ENCODE measurements at regions not wholly inside any gene's neighbourhood (a gene's known extent, or its start where the extent isn't known, plus 50 kb on each side); places are given as distances from the start of the nearest gene placed in this dataset.

- no peak for TF ChIP-seq E2F8 (IDR thresholded peaks at IDR 0.05; ENCODE audit: low read depth, partially characterized antibody)
- no peak for TF ChIP-seq NFYB (IDR thresholded peaks at IDR 0.05; ENCODE audit: insufficient read depth, low read depth, low read length)
These were observed 62.1 kb downstream of the NPY start (continued) for GRCh38 chr7:24346129-24346528.

- FAIRE-seq: no peak
These were observed 62.7 kb downstream of the NPY start for GRCh38 chr7:24346716-24347115.

More at GRCh38 chr7:24346716-24347115, 62.7 kb downstream of the NPY start:
- CTCF ChIA-PET: no interaction called here
- Histone ChIP-seq H3K27me3 (replicated peaks in 1 of 2; ENCODE audit: control insufficient read depth in 2 of 2, insufficient read depth in 2 of 2, low read length in 1 of 2) (no peaks in the 10 kb centered on the region), H2AFZ (ENCODE audit: control insufficient read depth, low read depth, low read length) (no peak overlapping the region), H3K4me3 (no peak overlapping the region), H3K9me3 (replicated peaks; ENCODE audit: control insufficient read depth, insufficient read depth, low read length) (peaks cover 9% of the 10 kb centered on the region), H4K20me1 (ENCODE audit: control insufficient read depth, insufficient read depth) (no peaks in the 10 kb centered on the region), H3K79me2 (ENCODE audit: control insufficient read depth, insufficient read depth, low read length) (no peaks in the 10 kb centered on the region), H3K9ac (ENCODE audit: control insufficient read depth, insufficient read depth, low read length) (no peak overlapping the region), H3K4me1 (ENCODE audit: control insufficient read depth, insufficient read depth, low read length) (no peaks in the 10 kb centered on the region), H3K4me2 (ENCODE audit: control insufficient read depth, insufficient read depth) (no peak overlapping the region), H3K27ac (ENCODE audit: control insufficient read depth, insufficient read depth) (no peak overlapping the region), H3K36me3 (ENCODE audit: control insufficient read depth in 2 of 2, insufficient read depth in 2 of 2, low read length in 1 of 2) (no peaks in the 10 kb centered on the region)
- SMC1A ChIA-PET (ENCODE audit: uncharacterized antibody, unreplicated experiment): interaction anchor here (1.5 kb wide), 1 partner anchor 10 kb away, joined by 3 read pairs; no protein-coding TSS in a partner anchor
- intact Hi-C loops (cut with micrococcal nuclease; ENCODE audit: unreplicated experiment) (no loop called here), in situ Hi-C loops (cut with MboI) (no loop called here)
- no TSS peak for BruUV-seq (replicated peaks)
- no peak for DNase-seq (ENCODE audit: low read depth, low spot score)
- TF ChIP-seq FOXM1 (IDR thresholded peaks at IDR 0.05; ENCODE audit: low read depth, low read length): no peak
- TF ChIP-seq STAT3 (IDR thresholded peaks at IDR 0.05; ENCODE audit: low read depth, low read length): no peak
- no peak for TF ChIP-seq MEF2A (IDR thresholded peaks at IDR 0.05; ENCODE audit: insufficient read depth, low read depth, low read length)
- no peak for TF ChIP-seq BCL3 (IDR thresholded peaks at IDR 0.05; ENCODE audit: borderline replicate concordance, insufficient read depth, low read depth, low read length, poor library complexity, severe bottlenecking)
- no peak for TF ChIP-seq NKRF (conservative IDR thresholded peaks at IDR 0.05)
- no peak for TF ChIP-seq ELK1 (IDR thresholded peaks at IDR 0.05; ENCODE audit: low read depth, low read length)
- TF ChIP-seq NBN (IDR thresholded peaks at IDR 0.05): no peak
- TF ChIP-seq EZH2 (IDR thresholded peaks at IDR 0.05; ENCODE audit: borderline replicate concordance, control insufficient read depth, low read depth, low read length): no peak
- no peak for TF ChIP-seq TAF1 (IDR thresholded peaks at IDR 0.05; ENCODE audit: borderline replicate concordance, low read depth, low read length)
- ATAC-seq: no peak
- WGBS (ENCODE audit: insufficient coverage, insufficient replicate concordance, low lambda C conversion rate, missing lambda C conversion rate): no CpG with 5 or more reads among the region's 3 CpGs
- POLR2A ChIA-PET: no interaction called here
- RAD21 ChIA-PET (ENCODE audit: unreplicated experiment): no interaction called here

Data from GM12878 (cell line).